Astrocyte of the cerebellum (primary cell): ENCODE measurements at regions not wholly inside any gene's neighbourhood (a gene's known extent, or its start where the extent isn't known, plus 50 kb on each side); places are given as distances from the start of the nearest gene placed in this dataset.

ENCODE experiments used
- DNase-seq: peaks from one replicate; pipeline ENCODE4 v3.0.0-alpha.2; 2011; ENCODE audit warnings: low read depth
- H3K4me3 ChIP-seq: 2 replicates; pipeline ENCODE4 v1.5.1; 2011; ENCODE audit warnings: mild to moderate bottlenecking, low read depth, low read length, moderate library complexity
- CTCF ChIP-seq: IDR thresholded peaks from 2 replicates; pipeline ENCODE4 v1.5.1; 2012; ENCODE audit warnings: low read length, low read depth, moderate library complexity, mild to moderate bottlenecking; ENCODE audit errors: missing control alignments
- in situ Hi-C: cut with HindIII; loops from 2 replicates; pipeline ENCODE4 v1.10.0; 2017; ENCODE audit warnings: low sequenced_read_pairs

GRCh38 chr6:82057846-82058554, 189.5 kb downstream of the IBTK start:
- in situ Hi-C loops: no loop called here
- TF ChIP-seq CTCF: no peak
- peak; percentile 22 for DNase-seq
- H3K4me3 ChIP-seq: no peak overlapping the region

- no peak for TF ChIP-seq CTCF
- DNase-seq: no peak
- no peak overlapping the region for H3K4me3 ChIP-seq
- in situ Hi-C loops: no loop called here
Observed at GRCh38 chr6:82056567-82056966, 191.0 kb downstream of the IBTK start.

- TF ChIP-seq CTCF: no peak
- in situ Hi-C loops: no loop called here
- peak; percentile 29 for DNase-seq
- no peak overlapping the region for H3K4me3 ChIP-seq
Observed at GRCh38 chr6:82045965-82046756, 201.4 kb downstream of the IBTK start.

- in situ Hi-C loops: no loop called here
- peak; percentile 87 for TF ChIP-seq CTCF
- no peak overlapping the region for H3K4me3 ChIP-seq
- DNase-seq: peak; percentile 49
Observed at GRCh38 chr6:82040405-82041221, 206.9 kb downstream of the IBTK start.

- in situ Hi-C loops: no loop called here
Observed at GRCh38 chr6:82038631-82039030, 208.9 kb downstream of the IBTK start.

More at GRCh38 chr6:82038631-82039030, 208.9 kb downstream of the IBTK start:
- TF ChIP-seq CTCF: no peak
- no peak for DNase-seq
- no peak overlapping the region for H3K4me3 ChIP-seq
